SU-DHL-6 (cell line): ENCODE measurements at regions not wholly inside any gene's neighbourhood (a gene's known extent, or its start where the extent isn't known, plus 50 kb on each side); places are given as distances from the start of the nearest gene placed in this dataset.

Experiments
- CTCF ChIP-seq: fragments of 200-600 bp; sonication (generic); IDR thresholded peaks from one replicate; pipeline ENCODE4 v1.5.1; 2017; ENCODE audit warnings: antibody characterized with exemption, mild to moderate bottlenecking, low read length, moderate library complexity; ENCODE audit not compliant: insufficient read depth, poor library complexity, severe bottlenecking
- EZH2phosphoT487 ChIP-seq: fragments of 200-600 bp; sonication (generic), shearing (Covaris generic); conservative IDR thresholded peaks from 2 replicates; pipeline ENCODE4 v1.6.1; 2018; ENCODE audit warnings: mild to moderate bottlenecking, antibody characterized with exemption, low read length, moderate library complexity, mixed read lengths

GRCh38 chr4:58111818-58112217, 1001.6 kb upstream of the IGFBP7 start:
- TF ChIP-seq CTCF (no peak), EZH2phosphoT487 (no peak)
